ENCODE measurements at regions not wholly inside any gene's neighbourhood (a gene's known extent, or its start where the extent isn't known, plus 50 kb on each side); places are given as distances from the start of the nearest gene placed in this dataset.

GRCh38 chr9:16951502-16951901 lies 81.0 kb upstream of the BNC2 start:
- no peak for DNase-seq (ENCODE audit: low spot score)

GRCh38 chr9:16950051-16950450 lies 79.6 kb upstream of the BNC2 start:
- DNase-seq (ENCODE audit: low spot score): no peak

GRCh38 chr9:16930578-16930977 lies 60.1 kb upstream of the BNC2 start:
- DNase-seq (ENCODE audit: low spot score): no peak

- DNase-seq (ENCODE audit: low spot score): no peak
Measured at GRCh38 chr9:16928179-16928945, 57.9 kb upstream of the BNC2 start.

GRCh38 chr9:16925426-16925825 lies 55.0 kb upstream of the BNC2 start:
- DNase-seq (ENCODE audit: low spot score): no peak

GRCh38 chr9:16924311-16924915 lies 53.9 kb upstream of the BNC2 start:
- DNase-seq (ENCODE audit: low spot score): no peak

- no peak for DNase-seq (ENCODE audit: low spot score)
Measured at GRCh38 chr9:16921855-16922254, 51.4 kb upstream of the BNC2 start.
